ENCODE measurements at regions not wholly inside any gene's neighbourhood (a gene's known extent, or its start where the extent isn't known, plus 50 kb on each side); places are given as distances from the start of the nearest gene placed in this dataset.

- TF ChIP-seq CTCF (IDR thresholded peaks at IDR 0.05; ENCODE audit: insufficient read depth, low read depth, low read length, missing control alignments): no peak
- no peak overlapping the region for H3K4me3 ChIP-seq (ENCODE audit: low read depth, low read length)
- no peak for DNase-seq (ENCODE audit: low read depth)
Observed at GRCh38 chr12:13471471-13471870, 274.9 kb downstream of the EMP1 start.

DNA sequence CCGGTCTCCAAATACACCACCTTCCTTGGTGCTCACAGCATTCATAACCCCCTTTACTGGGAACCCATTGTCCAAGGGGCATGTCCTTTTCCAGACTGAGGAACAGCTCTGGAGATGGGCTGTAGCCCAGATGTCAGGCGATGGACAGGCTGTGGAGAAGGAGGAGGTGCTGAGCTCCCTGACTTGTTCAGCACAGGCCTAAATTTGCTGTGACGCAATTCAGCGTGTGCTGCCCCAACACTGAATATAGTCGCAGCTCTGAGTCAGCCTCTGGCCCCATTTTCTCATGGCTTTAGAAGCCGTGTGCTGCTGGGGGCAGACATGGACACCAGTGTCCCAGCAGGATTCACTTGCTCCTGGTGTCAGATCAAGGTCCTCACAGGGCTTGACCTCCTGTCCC lies 269.1 kb downstream of the EMP1 start:
- TF ChIP-seq CTCF (IDR thresholded peaks at IDR 0.05; ENCODE audit: insufficient read depth, low read depth, low read length, missing control alignments): no peak
- H3K4me3 ChIP-seq (ENCODE audit: low read depth, low read length): no peak overlapping the region
- no peak for DNase-seq (ENCODE audit: low read depth)

GRCh38 chr12:13463189-13463588 lies 266.7 kb downstream of the EMP1 start:
- no peak for TF ChIP-seq CTCF (IDR thresholded peaks at IDR 0.05; ENCODE audit: insufficient read depth, low read depth, low read length, missing control alignments)
- H3K4me3 ChIP-seq (ENCODE audit: low read depth, low read length): no peak overlapping the region
- no peak for DNase-seq (ENCODE audit: low read depth)

- TF ChIP-seq CTCF (IDR thresholded peaks at IDR 0.05; ENCODE audit: insufficient read depth, low read depth, low read length, missing control alignments): no peak
- no peak overlapping the region for H3K4me3 ChIP-seq (ENCODE audit: low read depth, low read length)
- DNase-seq (ENCODE audit: low read depth): no peak
Observed at GRCh38 chr12:13462450-13462849, 265.9 kb downstream of the EMP1 start.

- H3K4me3 ChIP-seq (ENCODE audit: low read depth, low read length): no peak overlapping the region
- DNase-seq (ENCODE audit: low read depth): no peak
- no peak for TF ChIP-seq CTCF (IDR thresholded peaks at IDR 0.05; ENCODE audit: insufficient read depth, low read depth, low read length, missing control alignments)
Observed at GRCh38 chr12:13455778-13456144, 259.2 kb downstream of the EMP1 start.

DNA sequence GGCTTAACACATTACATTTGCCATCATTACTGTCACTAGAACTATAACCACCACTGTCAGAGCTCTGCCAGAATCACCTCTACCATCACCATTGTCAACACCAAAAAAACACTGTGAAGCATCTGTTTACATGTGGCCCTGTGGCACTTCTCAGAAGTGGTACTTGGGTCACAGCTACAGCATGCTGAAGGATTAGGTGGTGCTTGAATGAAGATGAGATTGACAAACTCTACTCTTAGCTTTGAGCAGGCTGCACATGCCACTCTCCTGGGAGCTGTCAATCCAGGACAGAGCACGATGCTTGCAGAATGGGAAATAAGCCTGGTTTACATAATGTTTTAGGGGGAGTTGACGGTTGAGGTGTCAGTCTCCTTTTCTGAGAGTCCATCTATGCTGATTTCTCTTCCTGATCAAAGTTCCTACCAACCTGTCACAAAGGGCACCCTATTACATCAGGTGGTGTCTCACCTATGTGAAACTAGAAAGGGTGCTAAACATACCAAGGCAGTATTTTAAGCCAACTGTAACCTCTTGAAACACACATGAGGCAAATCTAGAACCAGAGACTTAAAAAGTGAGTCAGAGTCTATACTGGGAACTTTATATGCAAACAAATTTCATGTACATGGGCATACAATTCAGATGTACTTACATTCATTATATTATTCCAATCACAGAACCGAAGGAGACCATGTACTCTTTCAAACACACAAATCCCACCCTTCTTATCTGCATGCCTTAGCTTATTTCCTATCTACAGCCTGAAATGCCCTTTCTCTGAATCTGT lies 258.7 kb downstream of the EMP1 start:
- DNase-seq (ENCODE audit: low read depth): no peak
- H3K4me3 ChIP-seq (ENCODE audit: low read depth, low read length): no peak overlapping the region
- no peak for TF ChIP-seq CTCF (IDR thresholded peaks at IDR 0.05; ENCODE audit: insufficient read depth, low read depth, low read length, missing control alignments)
